DOHH2 (cell line): ENCODE measurements at regions not wholly inside any gene's neighbourhood (a gene's known extent, or its start where the extent isn't known, plus 50 kb on each side); places are given as distances from the start of the nearest gene placed in this dataset.

Experiments
- H3F3A ChIP-seq: fragments of 200-600 bp; sonication (generic), shearing (Covaris generic); 2 replicates; pipeline ENCODE4 v1.6.0; 2016; ENCODE audit warnings: antibody characterized with exemption, mild to moderate bottlenecking; ENCODE audit not compliant: control insufficient read depth, insufficient read depth
- H3K27ac ChIP-seq: fragments of 200-600 bp; sonication (generic); 2 replicates; pipeline ENCODE4 v1.5.1; 2014; ENCODE audit warnings: low read depth, mild to moderate bottlenecking, low read length, moderate library complexity
- H3K27me3 ChIP-seq: fragments of 200-600 bp; sonication (generic); 2 replicates; pipeline ENCODE4 v1.6.1; 2014; ENCODE audit warnings: mild to moderate bottlenecking, low read length, mixed read lengths; ENCODE audit not compliant: control insufficient read depth
- H3K36me3 ChIP-seq: fragments of 200-600 bp; sonication (generic); 2 replicates; pipeline ENCODE4 v1.6.1; 2014; ENCODE audit warnings: mild to moderate bottlenecking, low read length, moderate library complexity, mixed read lengths; ENCODE audit not compliant: control insufficient read depth
- H3K4me1 ChIP-seq: fragments of 200-600 bp; sonication (generic); 2 replicates; pipeline ENCODE4 v1.6.1; 2014; ENCODE audit warnings: mild to moderate bottlenecking, low read length, mixed read lengths; ENCODE audit not compliant: control insufficient read depth
- H3K4me2 ChIP-seq: fragments of 200-600 bp; sonication (generic); 2 replicates; pipeline ENCODE4 v1.6.0; 2014; ENCODE audit warnings: mild to moderate bottlenecking, low read length, moderate library complexity
- H3K4me3 ChIP-seq: fragments of 200-600 bp; sonication (generic); 2 replicates; pipeline ENCODE4 v1.5.1; 2014; ENCODE audit warnings: mild to moderate bottlenecking, low read length, mixed read lengths
- H3K79me2 ChIP-seq: fragments of 200-600 bp; sonication (generic); 2 replicates; pipeline ENCODE4 v1.6.1; 2014; ENCODE audit warnings: mild to moderate bottlenecking, low read length, mixed read lengths; ENCODE audit not compliant: control insufficient read depth
- H3K9me2 ChIP-seq: fragments of 200-600 bp; sonication (generic); replicated peaks from 2 replicates; pipeline ENCODE4 v1.6.1; 2014; ENCODE audit warnings: mild to moderate bottlenecking, low read length, mixed read lengths; ENCODE audit not compliant: control insufficient read depth
- H3K9me3 ChIP-seq: fragments of 200-600 bp; sonication (generic); 2 replicates; pipeline ENCODE4 v1.6.1; 2014; ENCODE audit warnings: antibody characterized with exemption, low read length, mixed read lengths; ENCODE audit not compliant: control insufficient read depth, insufficient read depth
- H4K20me1 ChIP-seq: fragments of 200-600 bp; sonication (generic); 2 replicates; pipeline ENCODE4 v1.6.0; 2014; ENCODE audit warnings: low read depth, mild to moderate bottlenecking, antibody characterized with exemption, low read length, moderate library complexity; ENCODE audit not compliant: control insufficient read depth, insufficient read depth
- CTCF ChIP-seq: fragments of 200-600 bp; sonication (generic); IDR thresholded peaks from one replicate; pipeline ENCODE4 v1.5.1; 2014; ENCODE audit warnings: antibody characterized with exemption, mild to moderate bottlenecking, low read depth, low read length; ENCODE audit not compliant: poor library complexity, severe bottlenecking
- EZH2phosphoT487 ChIP-seq: fragments of 200-600 bp; sonication (generic); IDR thresholded peaks from 2 replicates; pipeline ENCODE4 v1.6.1; 2017; ENCODE audit warnings: borderline replicate concordance, mild to moderate bottlenecking, antibody characterized with exemption, low read length, moderate library complexity, mixed read lengths

- Histone ChIP-seq H3K4me3 (no peak overlapping the region), H3K9me3 (no peaks in the 10 kb centered on the region), H3K79me2 (no peaks in the 10 kb centered on the region), H3K4me2 (no peak overlapping the region), H3K9me2 (no peaks in the 10 kb centered on the region), H3K27me3 (no peaks in the 10 kb centered on the region), H3K4me1 (peaks cover 10% of the 10 kb centered on the region), H3F3A (no peaks in the 10 kb centered on the region), H4K20me1 (no peaks in the 10 kb centered on the region), H3K36me3 (no peaks in the 10 kb centered on the region), H3K27ac (no peak overlapping the region)
- no peak for TF ChIP-seq CTCF
- no peak for TF ChIP-seq EZH2phosphoT487
Observed at GRCh38 chr1:200351425-200351824, 58.4 kb downstream of the ZNF281 start.

GRCh38 chr1:200346700-200347099 lies 63.1 kb downstream of the ZNF281 start:
- TF ChIP-seq EZH2phosphoT487 = no peak
- TF ChIP-seq CTCF = no peak
- Histone ChIP-seq H3K36me3 (no peaks in the 10 kb centered on the region), H4K20me1 (no peaks in the 10 kb centered on the region), H3K9me2 (no peaks in the 10 kb centered on the region), H3K27me3 (no peaks in the 10 kb centered on the region), H3F3A (no peaks in the 10 kb centered on the region), H3K4me1 (peaks cover under 1% of the 10 kb centered on the region; the same call in 1 of the 2 replicates), H3K27ac (no peak overlapping the region), H3K79me2 (no peaks in the 10 kb centered on the region), H3K9me3 (no peaks in the 10 kb centered on the region), H3K4me2 (no peak overlapping the region), H3K4me3 (no peak overlapping the region)

GRCh38 chr1:200345520-200345919 lies 64.3 kb downstream of the ZNF281 start:
- no peaks in the 10 kb centered on the region for H3K9me2 ChIP-seq
- H3K4me2 ChIP-seq = no peak overlapping the region
- no peaks in the 10 kb centered on the region; the same call in 1 of the 2 replicates for H3K27me3 ChIP-seq
- H4K20me1 ChIP-seq = no peaks in the 10 kb centered on the region
- H3K4me3 ChIP-seq = no peak overlapping the region
- TF ChIP-seq CTCF = no peak
- no peak for TF ChIP-seq EZH2phosphoT487
- H3K79me2 ChIP-seq = no peaks in the 10 kb centered on the region
- no peaks in the 10 kb centered on the region for H3K4me1 ChIP-seq
- H3F3A ChIP-seq = no peaks in the 10 kb centered on the region
- no peak overlapping the region for H3K27ac ChIP-seq
- no peaks in the 10 kb centered on the region for H3K36me3 ChIP-seq
- no peaks in the 10 kb centered on the region for H3K9me3 ChIP-seq

GRCh38 chr1:200343874-200344273 lies 66.0 kb downstream of the ZNF281 start:
- no peaks in the 10 kb centered on the region for H3K36me3 ChIP-seq
- no peaks in the 10 kb centered on the region for H3F3A ChIP-seq
- no peak overlapping the region for H3K4me3 ChIP-seq
- H3K9me2 ChIP-seq = no peaks in the 10 kb centered on the region
- H3K4me2 ChIP-seq = no peak overlapping the region
- no peaks in the 10 kb centered on the region for H3K79me2 ChIP-seq
- H4K20me1 ChIP-seq = no peaks in the 10 kb centered on the region
- H3K27ac ChIP-seq = no peak overlapping the region
- no peaks in the 10 kb centered on the region for H3K9me3 ChIP-seq
- no peaks in the 10 kb centered on the region for H3K4me1 ChIP-seq
- no peak for TF ChIP-seq CTCF
- no peak for TF ChIP-seq EZH2phosphoT487
- H3K27me3 ChIP-seq = no peaks in the 10 kb centered on the region; the same call in 1 of the 2 replicates
